ENCODE measurements at regions not wholly inside any gene's neighbourhood (a gene's known extent, or its start where the extent isn't known, plus 50 kb on each side); places are given as distances from the start of the nearest gene placed in this dataset.
A peak's percentile ranks its signal among the peaks of the same experiment; 100 is the strongest.

DNA sequence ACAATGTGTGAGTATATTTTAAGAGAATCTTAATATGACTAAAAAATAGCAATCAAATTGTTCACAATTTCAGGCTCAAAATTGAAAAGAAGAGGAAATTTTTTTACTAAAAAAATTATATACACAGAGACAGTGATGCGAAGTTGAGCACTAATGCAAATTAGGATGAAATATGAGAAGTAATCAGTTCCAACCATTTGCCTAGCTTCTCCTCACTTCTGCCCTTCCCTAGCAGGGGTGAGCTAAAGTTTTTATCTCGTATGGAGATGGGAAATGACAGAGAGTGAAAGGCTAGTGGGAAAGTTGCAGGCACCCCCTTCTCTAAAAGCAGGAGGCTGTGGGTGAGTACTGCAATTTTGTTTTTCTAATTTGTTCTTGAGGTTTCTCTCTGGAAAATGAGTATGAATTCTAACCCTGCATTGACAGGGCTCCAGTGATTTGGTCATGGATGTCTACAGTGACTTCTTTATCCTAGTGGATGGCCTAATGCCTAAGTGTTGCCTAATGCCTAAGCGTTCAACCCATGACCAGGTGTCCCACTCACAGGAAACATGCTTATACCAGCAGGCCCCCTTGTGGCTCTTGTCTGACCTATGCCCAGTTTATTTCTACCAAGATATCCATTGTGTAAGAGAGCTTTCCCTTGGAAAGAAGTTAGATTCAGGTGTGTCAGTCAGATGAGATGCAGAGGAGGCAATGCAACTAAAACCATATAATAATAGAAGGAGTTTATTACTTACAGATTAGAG lies 78.0 kb upstream of the HNMT start:
- TF ChIP-seq, protein P1, sequence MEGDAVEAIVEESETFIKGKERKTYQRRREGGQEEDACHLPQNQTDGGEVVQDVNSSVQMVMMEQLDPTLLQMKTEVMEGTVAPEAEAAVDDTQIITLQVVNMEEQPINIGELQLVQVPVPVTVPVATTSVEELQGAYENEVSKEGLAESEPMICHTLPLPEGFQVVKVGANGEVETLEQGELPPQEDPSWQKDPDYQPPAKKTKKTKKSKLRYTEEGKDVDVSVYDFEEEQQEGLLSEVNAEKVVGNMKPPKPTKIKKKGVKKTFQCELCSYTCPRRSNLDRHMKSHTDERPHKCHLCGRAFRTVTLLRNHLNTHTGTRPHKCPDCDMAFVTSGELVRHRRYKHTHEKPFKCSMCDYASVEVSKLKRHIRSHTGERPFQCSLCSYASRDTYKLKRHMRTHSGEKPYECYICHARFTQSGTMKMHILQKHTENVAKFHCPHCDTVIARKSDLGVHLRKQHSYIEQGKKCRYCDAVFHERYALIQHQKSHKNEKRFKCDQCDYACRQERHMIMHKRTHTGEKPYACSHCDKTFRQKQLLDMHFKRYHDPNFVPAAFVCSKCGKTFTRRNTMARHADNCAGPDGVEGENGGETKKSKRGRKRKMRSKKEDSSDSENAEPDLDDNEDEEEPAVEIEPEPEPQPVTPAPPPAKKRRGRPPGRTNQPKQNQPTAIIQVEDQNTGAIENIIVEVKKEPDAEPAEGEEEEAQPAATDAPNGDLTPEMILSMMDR (conservative IDR thresholded peaks at IDR 0.05 in 1 of 2, IDR thresholded peaks at IDR 0.05 in 1 of 2; ENCODE audit: extremely low read depth in 1 of 2, insufficient read depth in 1 of 2, low read depth in 1 of 2, low read length in 2 of 2), result peak in 1 of 2 donors; percentile 27
- TF ChIP-seq EZH2 (IDR thresholded peaks at IDR 0.05; ENCODE audit: borderline replicate concordance, low read length), result no peak
